ENCODE measurements at regions not wholly inside any gene's neighbourhood (a gene's known extent, or its start where the extent isn't known, plus 50 kb on each side); places are given as distances from the start of the nearest gene placed in this dataset.

DNA sequence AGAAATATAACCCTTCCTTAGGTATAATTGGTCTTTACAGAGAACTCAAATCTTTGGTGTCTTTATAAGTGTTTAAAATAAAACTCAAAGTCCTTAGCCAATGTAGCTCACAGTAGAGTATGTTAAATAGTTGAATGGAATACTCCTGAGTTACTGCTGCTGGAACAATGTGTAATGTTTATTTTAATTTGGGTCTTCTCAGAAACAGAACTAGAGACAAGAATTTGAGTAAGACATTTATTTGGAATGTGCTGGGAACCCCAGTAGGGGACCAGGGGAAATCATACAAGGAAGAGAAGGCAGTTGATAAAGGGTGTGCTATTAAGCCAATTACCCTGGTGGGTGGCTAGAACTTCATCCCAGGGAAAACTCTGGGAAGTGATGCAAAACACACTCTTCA lies 240.4 kb upstream of the LDB2 start:
- DNase-seq (ENCODE audit: low read depth) = no peak
- H3K4me3 ChIP-seq (ENCODE audit: low read depth, low read length) = no peak overlapping the region
- TF ChIP-seq MYC (IDR thresholded peaks at IDR 0.05; ENCODE audit: low read depth, low read length) (no peak), POLR2A (IDR thresholded peaks at IDR 0.05; ENCODE audit: extremely low read depth, insufficient read length) (no peak)
- TF ChIP-seq, protein P1, sequence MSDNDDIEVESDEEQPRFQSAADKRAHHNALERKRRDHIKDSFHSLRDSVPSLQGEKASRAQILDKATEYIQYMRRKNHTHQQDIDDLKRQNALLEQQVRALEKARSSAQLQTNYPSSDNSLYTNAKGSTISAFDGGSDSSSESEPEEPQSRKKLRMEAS (IDR thresholded peaks at IDR 0.05; ENCODE audit: low read depth, low read length) = no peak
- TF ChIP-seq, protein P2, sequence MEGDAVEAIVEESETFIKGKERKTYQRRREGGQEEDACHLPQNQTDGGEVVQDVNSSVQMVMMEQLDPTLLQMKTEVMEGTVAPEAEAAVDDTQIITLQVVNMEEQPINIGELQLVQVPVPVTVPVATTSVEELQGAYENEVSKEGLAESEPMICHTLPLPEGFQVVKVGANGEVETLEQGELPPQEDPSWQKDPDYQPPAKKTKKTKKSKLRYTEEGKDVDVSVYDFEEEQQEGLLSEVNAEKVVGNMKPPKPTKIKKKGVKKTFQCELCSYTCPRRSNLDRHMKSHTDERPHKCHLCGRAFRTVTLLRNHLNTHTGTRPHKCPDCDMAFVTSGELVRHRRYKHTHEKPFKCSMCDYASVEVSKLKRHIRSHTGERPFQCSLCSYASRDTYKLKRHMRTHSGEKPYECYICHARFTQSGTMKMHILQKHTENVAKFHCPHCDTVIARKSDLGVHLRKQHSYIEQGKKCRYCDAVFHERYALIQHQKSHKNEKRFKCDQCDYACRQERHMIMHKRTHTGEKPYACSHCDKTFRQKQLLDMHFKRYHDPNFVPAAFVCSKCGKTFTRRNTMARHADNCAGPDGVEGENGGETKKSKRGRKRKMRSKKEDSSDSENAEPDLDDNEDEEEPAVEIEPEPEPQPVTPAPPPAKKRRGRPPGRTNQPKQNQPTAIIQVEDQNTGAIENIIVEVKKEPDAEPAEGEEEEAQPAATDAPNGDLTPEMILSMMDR (IDR thresholded peaks at IDR 0.05; ENCODE audit: low read depth, low read length) = no peak

DNA sequence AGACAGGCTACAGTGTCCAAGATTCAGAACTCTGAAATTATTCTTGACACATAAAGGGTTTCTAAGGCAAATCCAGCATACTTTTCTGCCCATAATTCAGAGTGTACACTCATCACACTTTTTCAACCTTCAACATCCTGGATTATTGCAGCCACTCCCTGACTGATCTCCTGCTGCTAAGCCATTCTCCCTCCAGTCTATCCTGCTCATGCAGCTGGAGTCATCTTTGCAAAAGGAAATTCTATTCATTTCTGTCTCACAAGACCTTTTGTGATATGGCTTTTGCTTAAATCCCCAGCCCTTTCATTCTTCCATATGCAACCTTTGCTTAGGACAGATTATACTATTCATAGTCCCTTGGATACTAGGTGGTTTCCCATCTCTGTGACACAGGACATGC lies 236.1 kb upstream of the LDB2 start:
- no peak for DNase-seq (ENCODE audit: low read depth)
- no peak overlapping the region for H3K4me3 ChIP-seq (ENCODE audit: low read depth, low read length)
- TF ChIP-seq, protein P2 (IDR thresholded peaks at IDR 0.05; ENCODE audit: low read depth, low read length) = no peak
- TF ChIP-seq, protein P1 (IDR thresholded peaks at IDR 0.05; ENCODE audit: low read depth, low read length) = no peak
- TF ChIP-seq POLR2A (IDR thresholded peaks at IDR 0.05; ENCODE audit: extremely low read depth, insufficient read length) = no peak
- TF ChIP-seq MYC (IDR thresholded peaks at IDR 0.05; ENCODE audit: low read depth, low read length) = no peak

DNA sequence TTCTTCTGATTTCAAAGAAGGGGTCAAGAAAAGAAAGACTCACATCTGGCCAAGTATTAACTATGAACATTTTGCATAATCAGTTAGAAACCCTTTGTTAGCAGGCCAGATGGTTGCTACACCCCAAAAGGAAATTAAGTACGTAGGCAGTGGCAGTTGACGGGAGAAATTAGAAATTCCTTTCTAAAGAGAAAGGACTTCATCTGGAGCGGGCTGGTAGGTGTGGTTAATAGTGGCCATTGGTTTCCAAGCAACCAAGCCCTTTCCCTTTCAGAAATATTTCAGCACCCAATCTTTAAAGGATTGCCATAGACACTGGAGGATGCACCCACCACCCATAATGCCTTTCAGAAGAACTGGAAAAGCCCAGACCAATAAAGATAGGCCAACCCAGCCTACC lies 235.7 kb upstream of the LDB2 start:
- DNase-seq (ENCODE audit: low read depth) = no peak
- TF ChIP-seq POLR2A (IDR thresholded peaks at IDR 0.05; ENCODE audit: extremely low read depth, insufficient read length) = no peak
- TF ChIP-seq MYC (IDR thresholded peaks at IDR 0.05; ENCODE audit: low read depth, low read length) = no peak
- TF ChIP-seq, protein P1 (IDR thresholded peaks at IDR 0.05; ENCODE audit: low read depth, low read length) = no peak
- TF ChIP-seq, protein P2 (IDR thresholded peaks at IDR 0.05; ENCODE audit: low read depth, low read length) = no peak
- no peak overlapping the region for H3K4me3 ChIP-seq (ENCODE audit: low read depth, low read length)

DNA sequence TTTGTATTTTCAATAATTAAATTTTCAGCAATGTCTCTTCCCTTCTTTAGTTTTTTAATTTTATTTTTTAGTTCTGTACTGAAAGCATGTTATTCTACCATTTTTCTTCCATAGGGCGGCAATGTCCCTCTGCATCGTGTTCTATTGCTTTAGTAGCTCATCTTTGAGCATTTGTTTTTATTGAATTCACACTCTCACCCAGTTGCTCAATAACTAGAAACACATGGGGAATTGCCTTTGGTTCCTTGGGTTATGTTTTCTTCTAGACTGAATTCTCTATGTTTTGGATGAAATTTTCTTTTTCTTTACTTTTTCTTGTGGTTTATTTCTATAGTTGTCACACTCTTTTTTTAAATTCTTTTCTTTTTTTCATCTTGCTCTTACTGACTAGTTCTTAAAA lies 233.8 kb upstream of the LDB2 start:
- no peak for DNase-seq (ENCODE audit: low read depth)
- TF ChIP-seq POLR2A (IDR thresholded peaks at IDR 0.05; ENCODE audit: extremely low read depth, insufficient read length) (no peak), MYC (IDR thresholded peaks at IDR 0.05; ENCODE audit: low read depth, low read length) (no peak)
- TF ChIP-seq, protein P2 (IDR thresholded peaks at IDR 0.05; ENCODE audit: low read depth, low read length) = no peak
- TF ChIP-seq, protein P1 (IDR thresholded peaks at IDR 0.05; ENCODE audit: low read depth, low read length) = no peak

DNA sequence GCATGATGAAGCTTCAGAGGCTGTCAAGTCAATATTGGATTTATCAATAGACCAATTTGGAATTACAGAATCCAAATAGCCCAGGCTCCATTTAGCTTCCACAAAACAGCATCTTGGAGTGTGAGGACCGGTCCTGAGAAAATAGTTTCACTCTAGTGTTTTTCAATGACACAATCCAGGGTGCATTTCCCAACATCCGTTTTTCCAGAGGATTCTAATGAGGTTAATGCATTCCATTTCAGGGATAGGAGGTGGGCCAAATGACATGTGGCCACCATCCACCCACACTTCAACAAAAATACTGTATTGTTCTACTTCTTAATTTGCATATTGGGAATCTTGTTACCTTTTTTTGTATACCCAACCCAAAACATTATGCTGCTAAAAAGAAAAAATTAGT lies 229.8 kb upstream of the LDB2 start:
- TF ChIP-seq, protein P1 (IDR thresholded peaks at IDR 0.05; ENCODE audit: low read depth, low read length) = no peak
- TF ChIP-seq, protein P2 (IDR thresholded peaks at IDR 0.05; ENCODE audit: low read depth, low read length) = no peak
- H3K4me3 ChIP-seq (ENCODE audit: low read depth, low read length) = no peak overlapping the region
- no peak for DNase-seq (ENCODE audit: low read depth)

More for the DNA sequence above, 233.8 kb upstream of the LDB2 start:
- H3K4me3 ChIP-seq (ENCODE audit: low read depth, low read length) = no peak overlapping the region
